Ovary (tissue), 7 donors: ENCODE measurements at regions not wholly inside any gene's neighbourhood (a gene's known extent, or its start where the extent isn't known, plus 50 kb on each side); places are given as distances from the start of the nearest gene placed in this dataset.

ENCODE experiments used
- DNase-seq, 5 donors: peaks; one replicate each; pipeline ENCODE4 v3.0.0-alpha.2; 2019 to 2020
- H3K27ac ChIP-seq, 2 donors: fragments of 200-600 bp; one replicate each; pipeline versions ENCODE4 v1.5.1 to v1.8.0; 2019 to 2022
- H3K27me3 ChIP-seq: fragments of 200-600 bp; one replicate; pipeline ENCODE4 v1.8.0; 2022
- H3K36me3 ChIP-seq: fragments of 200-600 bp; sonication (generic); one replicate; pipeline ENCODE4 v1.5.1; 2019
- H3K4me1 ChIP-seq: one replicate; pipeline ENCODE4 v1.8.1; 2013; ENCODE audit warnings: mild to moderate bottlenecking, moderate library complexity; ENCODE audit not compliant: insufficient read depth
- H3K4me3 ChIP-seq: fragments of 200-600 bp; sonication (generic); one replicate; pipeline ENCODE4 v1.5.1; 2017
- H3K9me3 ChIP-seq, 2 donors: fragments of 200-600 bp in 1 of 2; sonication (generic) in 1 of 2; one replicate each; pipeline versions ENCODE4 v1.5.1 to v1.8.1; 2013 to 2019; ENCODE audit warnings: mild to moderate bottlenecking in 1 of 2, moderate library complexity in 1 of 2
- CTCF ChIP-seq, 3 donors: fragments of 450-650 bp in 2 of 3; fragments of 200-600 bp in 1 of 3; IDR thresholded peaks; one replicate each; pipeline versions ENCODE4 v1.5.1 to v1.8.0; 2016 to 2022; ENCODE audit warnings: antibody characterized with exemption in 3 of 3, mild to moderate bottlenecking in 1 of 3
- EP300 ChIP-seq: sonication (generic); formaldehyde crosslinking; IDR thresholded peaks from one replicate; pipeline ENCODE4 v1.6.1; 2017; ENCODE audit warnings: antibody characterized with exemption
- POLR2A ChIP-seq: fragments of 450-650 bp; IDR thresholded peaks from one replicate; pipeline ENCODE4 v1.6.1; 2017; ENCODE audit warnings: antibody characterized with exemption, mild to moderate bottlenecking, moderate library complexity
- WGBS, 3 donors: extraction: QIAGEN DNeasy Blood & Tissue Kit in 1 of 3; methylation state at CpG; one replicate each; pipeline versions ENCODE4 v1.1.5 to v1.1.7; 2013 to 2017; 5-methylcytosine and 5-hydroxymethylcytosine counted together
- intact Hi-C, 4 donors: fragments of 100-400 bp; cut with DNase I; formaldehyde crosslinking; loops; one replicate each; pipeline versions ENCODE4 v1.11.0 to v1.15.1; 2022 to 2023
- donor health status: DM: no; HTN: no; CAD: no; lungs with moderate emphysema.
- donor health status: DM: no; HTN: no; CAD: no.
- donor health status: Bipolar disorder and iron deficiency.
- donor health status: DM: no; HTN: no; CAD: no.
- donor health status: DM: yes; HTN: yes; CAD: no.

- no peak overlapping the region for H3K4me3 ChIP-seq
- no peaks in the 10 kb centered on the region for H3K36me3 ChIP-seq
- DNase-seq, result no peak
- TF ChIP-seq CTCF (IDR thresholded peaks at IDR 0.05) (no peak), POLR2A (no peak), EP300 (no peak)
- H3K27me3 ChIP-seq, result no peaks in the 10 kb centered on the region
- no peaks in the 10 kb centered on the region for H3K9me3 ChIP-seq
- intact Hi-C loops, result no loop called here
- no peak overlapping the region for H3K27ac ChIP-seq
- 93 to 95% (median 93%) methylated on average over 8 of the region's 8 CpGs for WGBS, 3 donors
- H3K4me1 ChIP-seq, result no peaks in the 10 kb centered on the region
Measured at GRCh38 chr3:43212914-43213611, 73.3 kb upstream of the SNRK start.

- TF ChIP-seq EP300 (no peak), POLR2A (no peak), CTCF (IDR thresholded peaks at IDR 0.05) (no peak)
Measured at GRCh38 chr3:43211681-43212080, 74.7 kb upstream of the SNRK start.

GRCh38 chr3:43210049-43211027, 76.0 kb upstream of the SNRK start:
- no peak for DNase-seq
- no peaks in the 10 kb centered on the region for H3K9me3 ChIP-seq
- H3K27ac ChIP-seq, result no peak overlapping the region
- no peaks in the 10 kb centered on the region for H3K4me1 ChIP-seq
- TF ChIP-seq CTCF (IDR thresholded peaks at IDR 0.05), result no peak
- TF ChIP-seq EP300, result no peak
- no peak for TF ChIP-seq POLR2A
- no peaks in the 10 kb centered on the region for H3K27me3 ChIP-seq
- WGBS, 3 donors, result 71 to 77% (median 75%) methylated on average over 8 of the region's 8 CpGs
- H3K4me3 ChIP-seq, result no peak overlapping the region
- H3K36me3 ChIP-seq, result no peaks in the 10 kb centered on the region
- intact Hi-C loops, result no loop called here

More at GRCh38 chr3:43211681-43212080, 74.7 kb upstream of the SNRK start:
- Histone ChIP-seq H3K4me3 (no peak overlapping the region), H3K9me3 (no peaks in the 10 kb centered on the region), H3K27me3 (no peaks in the 10 kb centered on the region), H3K4me1 (no peaks in the 10 kb centered on the region), H3K27ac (no peak overlapping the region), H3K36me3 (no peaks in the 10 kb centered on the region)
- intact Hi-C loops, result no loop called here
- DNase-seq, result no peak
- WGBS, 3 donors, result 93 to 98% (median 94%) methylated on average over 5 of the region's 5 CpGs

- intact Hi-C loops, result no loop called here
- no peaks in the 10 kb centered on the region for H3K36me3 ChIP-seq
- H3K27me3 ChIP-seq, result no peaks in the 10 kb centered on the region
- no peaks in the 10 kb centered on the region for H3K4me1 ChIP-seq
- no peak for DNase-seq
- H3K9me3 ChIP-seq, result no peaks in the 10 kb centered on the region
- TF ChIP-seq CTCF (IDR thresholded peaks at IDR 0.05), result no peak
- no peak for TF ChIP-seq POLR2A
- no peak for TF ChIP-seq EP300
- no peak overlapping the region for H3K4me3 ChIP-seq
- WGBS, 3 donors, result 70 to 74% (median 72%) methylated on average over 3 of the region's 3 CpGs
- H3K27ac ChIP-seq, result no peak overlapping the region
Measured at GRCh38 chr3:43207628-43208085, 78.7 kb upstream of the SNRK start.
